ENCODE measurements at regions not wholly inside any gene's neighbourhood (a gene's known extent, or its start where the extent isn't known, plus 50 kb on each side); places are given as distances from the start of the nearest gene placed in this dataset.

GRCh38 chr3:194973366-194974000 lies 287.8 kb downstream of the FAM43A start:
- DNase-seq (ENCODE audit: low spot score), result no peak

DNA sequence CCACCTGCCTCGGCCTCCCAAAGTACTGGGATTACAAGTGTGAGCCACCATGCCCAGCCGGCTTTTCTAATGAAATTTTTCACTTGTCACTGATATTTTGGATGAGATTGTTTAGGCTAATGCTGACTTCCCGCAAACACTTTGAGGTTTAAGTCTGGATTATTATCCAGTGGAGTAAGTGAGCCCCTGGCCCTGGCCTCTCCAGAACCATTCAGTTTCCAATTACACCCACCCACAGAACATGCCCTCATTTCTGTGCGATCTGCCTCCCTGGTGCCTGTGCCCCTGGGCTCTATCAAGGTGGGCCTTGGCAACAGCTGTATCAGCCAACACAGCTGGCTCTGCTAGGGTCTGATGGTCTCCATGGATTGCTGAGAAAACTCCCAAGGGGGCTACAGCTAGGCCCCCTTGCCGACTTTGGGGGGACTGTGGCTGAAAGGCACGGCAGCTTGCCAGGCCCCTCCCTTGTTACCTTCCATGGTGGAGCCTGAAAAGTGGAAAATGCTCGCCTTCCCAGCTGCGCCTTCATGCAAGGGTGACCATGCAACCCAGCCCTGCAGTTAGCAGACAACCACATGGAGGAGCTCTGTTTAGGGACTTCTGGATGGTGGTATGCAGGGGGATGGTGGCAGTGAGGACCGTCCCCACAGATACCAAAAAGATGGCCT lies 288.9 kb downstream of the FAM43A start:
- no peak for DNase-seq (ENCODE audit: low spot score)

DNA sequence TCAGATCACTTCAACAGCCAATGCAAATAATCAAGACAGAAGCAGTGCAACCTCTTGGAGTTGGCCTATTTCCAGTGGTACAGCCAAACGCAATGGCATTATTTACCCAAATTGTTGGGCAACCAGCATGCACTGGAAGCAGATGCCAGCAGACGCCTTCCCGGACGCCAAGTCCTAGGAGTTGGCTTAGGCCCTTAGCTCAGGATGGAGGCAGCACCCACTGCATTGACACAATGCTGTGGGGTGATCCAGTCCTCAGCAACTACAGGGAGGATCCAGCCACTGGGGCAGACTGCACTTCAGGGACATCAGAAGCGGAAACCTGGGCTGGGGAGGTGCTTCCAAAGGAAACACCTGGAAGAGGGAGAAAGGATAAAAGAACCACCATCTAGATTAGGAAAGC lies 290.4 kb downstream of the FAM43A start:
- DNase-seq (ENCODE audit: low spot score), result no peak

GRCh38 chr3:194976874-194977273 lies 291.2 kb downstream of the FAM43A start:
- DNase-seq (ENCODE audit: low spot score), result no peak

DNA sequence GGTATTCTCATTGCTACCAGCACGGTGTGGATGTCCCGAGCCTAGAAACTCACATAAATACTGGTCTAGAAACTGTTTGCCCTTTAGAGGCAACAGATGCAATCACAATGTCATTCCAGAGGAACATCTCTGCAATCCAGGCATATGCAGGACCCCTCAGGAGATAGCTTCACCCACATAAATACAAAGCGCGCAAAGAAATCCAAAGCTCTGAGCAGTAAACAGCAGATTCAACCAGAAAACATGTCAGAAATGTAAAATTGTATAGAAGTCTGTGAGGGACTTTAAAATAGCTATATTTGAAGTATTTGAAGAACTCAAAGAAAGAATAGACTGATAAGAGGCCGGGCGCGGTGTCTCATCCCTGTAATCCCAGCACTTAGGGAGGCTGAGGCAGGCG lies 291.7 kb downstream of the FAM43A start:
- no peak for DNase-seq (ENCODE audit: low spot score)

GRCh38 chr3:194979173-194979572 lies 291.8 kb downstream of the XXYLT1 start:
- DNase-seq (ENCODE audit: low spot score), result no peak

DNA sequence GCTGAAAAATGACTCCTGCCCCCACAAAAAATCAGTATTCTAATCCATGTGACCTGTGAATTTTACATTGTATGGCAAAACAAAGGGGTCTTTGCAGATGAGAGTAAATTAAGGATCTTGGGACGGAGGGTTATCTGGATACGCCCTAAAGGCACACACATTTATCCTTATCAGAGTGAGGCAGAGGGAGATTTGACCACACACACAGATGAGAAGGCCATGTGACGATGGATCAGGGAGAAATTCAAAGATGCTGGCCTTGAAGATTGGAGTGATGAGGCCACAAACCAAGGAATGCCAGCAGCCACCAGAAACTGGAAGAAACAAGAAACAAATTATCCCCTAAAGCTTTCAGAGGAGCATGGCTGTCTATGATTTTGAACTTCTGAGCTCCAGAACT lies 288.5 kb downstream of the XXYLT1 start:
- no peak for DNase-seq (ENCODE audit: low spot score)

GRCh38 chr3:194983121-194983520 lies 287.8 kb downstream of the XXYLT1 start:
- no peak for DNase-seq (ENCODE audit: low spot score)

- DNase-seq (ENCODE audit: low spot score), result no peak
These were observed 287.3 kb downstream of the XXYLT1 start for GRCh38 chr3:194983620-194984019.

DNA sequence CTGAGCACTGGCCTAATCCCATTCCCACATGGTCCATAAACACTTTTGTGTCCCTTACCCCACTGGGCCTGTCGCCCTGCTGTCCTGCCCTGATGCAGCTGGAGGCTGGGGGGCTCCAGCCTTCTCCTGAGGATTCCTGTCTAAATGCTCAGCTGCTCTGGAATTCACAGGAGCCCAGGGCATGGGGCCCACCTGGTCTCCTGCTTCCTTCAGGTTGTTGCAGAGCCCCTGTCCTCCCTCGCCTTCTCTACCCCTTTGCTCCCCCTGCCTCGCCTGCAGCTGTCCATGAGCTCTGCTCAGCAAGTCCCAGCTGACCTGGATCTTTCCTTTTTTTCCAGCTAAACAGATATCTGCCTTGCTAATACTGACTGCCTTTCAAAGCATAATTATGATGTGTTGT lies 286.9 kb downstream of the XXYLT1 start:
- no peak for DNase-seq (ENCODE audit: low spot score)

DNA sequence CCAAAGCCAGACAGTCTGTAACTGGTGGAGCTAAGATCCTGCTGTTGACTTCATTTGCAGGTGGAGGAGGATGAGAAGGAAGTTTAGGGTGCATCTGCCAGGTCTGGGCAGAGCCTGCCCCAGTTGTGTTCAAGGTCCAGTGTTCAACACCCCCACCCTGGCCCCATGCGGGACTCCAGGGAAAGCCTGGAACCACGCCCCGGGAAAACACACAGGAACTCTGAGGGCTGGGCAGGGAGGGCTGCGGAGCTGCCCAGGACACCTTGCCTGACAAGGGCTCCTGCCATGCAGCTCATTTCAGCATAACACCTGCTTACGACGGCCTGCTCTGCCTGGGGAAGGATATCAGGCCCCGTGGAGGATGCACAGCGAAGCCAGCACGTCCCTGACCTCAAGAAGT lies 286.3 kb downstream of the XXYLT1 start:
- DNase-seq (ENCODE audit: low spot score), result no peak

- peak; percentile 76 for DNase-seq (ENCODE audit: low spot score)
These were observed 285.9 kb downstream of the XXYLT1 start for GRCh38 chr3:194985031-194985578.

DNA sequence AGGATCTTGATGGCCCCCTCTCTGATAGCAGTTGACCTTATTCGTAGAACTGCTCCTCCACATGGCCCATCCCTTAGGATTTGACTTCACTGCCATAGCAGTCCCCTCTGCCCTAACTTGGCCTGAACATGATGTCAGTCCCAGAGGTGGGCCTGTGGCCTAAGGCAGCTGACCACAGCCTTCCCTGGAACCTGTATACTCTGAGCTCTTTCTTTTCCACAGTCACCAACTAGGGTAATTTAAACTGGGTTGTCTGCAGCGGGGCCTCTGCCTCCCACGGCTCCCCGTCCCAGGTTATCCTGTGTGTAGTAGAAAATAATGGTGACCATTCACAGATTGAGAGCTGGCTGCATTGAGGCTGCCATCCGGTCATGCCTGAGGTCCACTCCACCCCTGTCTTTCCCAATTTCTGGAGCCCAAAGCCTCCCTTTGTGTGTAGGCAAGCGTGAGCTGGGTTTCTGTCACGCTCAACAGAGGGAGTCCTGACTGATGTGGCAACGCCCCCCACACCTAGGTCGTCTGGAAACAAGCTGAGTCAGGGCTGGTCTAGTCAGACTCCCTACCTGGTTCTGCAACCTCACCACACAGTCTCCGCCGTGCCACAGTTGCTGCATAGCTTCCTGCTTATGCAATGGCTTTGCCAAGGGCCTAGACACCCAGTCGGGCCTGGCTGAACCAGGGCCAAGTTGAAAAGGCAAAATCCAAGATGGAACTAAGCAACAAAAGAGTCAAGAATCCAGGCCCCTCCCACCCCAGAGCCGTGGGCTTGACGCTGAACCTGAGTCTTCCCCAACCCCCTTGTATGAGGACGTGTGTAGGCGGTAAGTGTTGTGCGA lies 284.5 kb downstream of the XXYLT1 start:
- no peak for DNase-seq (ENCODE audit: low spot score)

GRCh38 chr3:194987571-194988494 lies 283.1 kb downstream of the XXYLT1 start:
- DNase-seq (ENCODE audit: low spot score), result no peak

- no peak for DNase-seq (ENCODE audit: low spot score)
These were observed 282.3 kb downstream of the XXYLT1 start for GRCh38 chr3:194988495-194989165.

- peak; percentile 42 for DNase-seq (ENCODE audit: low spot score)
These were observed 281.7 kb downstream of the XXYLT1 start for GRCh38 chr3:194989241-194989640.

- no peak for DNase-seq (ENCODE audit: low spot score)
These were observed 280.3 kb downstream of the XXYLT1 start for GRCh38 chr3:194990454-194991337.

DNA sequence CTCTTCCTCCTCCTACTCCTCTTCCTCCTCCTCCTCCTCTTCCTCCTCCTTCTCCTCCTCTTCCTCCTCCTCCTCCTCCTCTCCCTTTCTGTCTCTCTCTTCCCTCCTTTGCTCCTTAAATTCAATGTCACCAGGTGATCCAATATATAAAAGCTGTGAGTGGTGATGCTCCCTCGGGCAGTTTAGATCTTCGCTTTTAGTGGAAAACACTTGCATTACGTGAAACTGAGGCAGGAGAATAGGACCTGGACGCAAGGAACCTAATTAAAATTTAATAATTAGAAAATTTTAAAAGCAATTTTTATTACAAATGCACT lies 279.7 kb downstream of the XXYLT1 start:
- no peak for DNase-seq (ENCODE audit: low spot score)

- DNase-seq (ENCODE audit: low spot score), result no peak
These were observed 277.1 kb downstream of the XXYLT1 start for GRCh38 chr3:194993896-194994295.

GRCh38 chr3:194994551-194994981 lies 276.4 kb downstream of the XXYLT1 start:
- DNase-seq (ENCODE audit: low spot score), result no peak
